Hepatocyte (in vitro differentiated cells): ENCODE measurements at regions not wholly inside any gene's neighbourhood (a gene's known extent, or its start where the extent isn't known, plus 50 kb on each side); places are given as distances from the start of the nearest gene placed in this dataset.

Experiments
- DNase-seq: peaks from one replicate; pipeline ENCODE4 v3.0.0-alpha.2; 2016; ENCODE audit warnings: low spot score
- H2AFZ ChIP-seq: fragments of 200-600 bp; sonication (generic); 2 replicates; pipeline ENCODE4 v1.6.0; 2016; ENCODE audit warnings: antibody characterized with exemption, mild to moderate bottlenecking
- H3K27ac ChIP-seq: fragments of 200-600 bp; sonication (generic); 2 replicates; pipeline ENCODE4 v1.5.1; 2016; ENCODE audit warnings: mild to moderate bottlenecking
- H3K27me3 ChIP-seq: fragments of 200-600 bp; sonication (generic); 2 replicates; pipeline ENCODE4 v1.6.1; 2016
- H3K36me3 ChIP-seq: fragments of 200-600 bp; sonication (generic); replicated peaks from 2 replicates; pipeline ENCODE4 v1.5.1; 2016; ENCODE audit warnings: low read depth; ENCODE audit not compliant: insufficient read depth
- H3K4me1 ChIP-seq: fragments of 200-600 bp; sonication (generic); 2 replicates; pipeline ENCODE4 v1.5.1; 2016; ENCODE audit warnings: mild to moderate bottlenecking, moderate library complexity; ENCODE audit not compliant: insufficient read depth
- H3K4me2 ChIP-seq: fragments of 200-600 bp; sonication (generic); 2 replicates; pipeline ENCODE4 v1.6.0; 2016
- H3K4me3 ChIP-seq: fragments of 200-600 bp; sonication (generic); 2 replicates; pipeline ENCODE4 v1.5.1; 2016; ENCODE audit warnings: mild to moderate bottlenecking
- H3K79me2 ChIP-seq: fragments of 200-600 bp; sonication (generic); 2 replicates; pipeline ENCODE4 v1.6.0; 2017; ENCODE audit warnings: mild to moderate bottlenecking
- H3K9me2 ChIP-seq: fragments of 200-600 bp; sonication (generic); replicated peaks from 2 replicates; pipeline ENCODE4 v1.6.0; 2017; ENCODE audit warnings: mild to moderate bottlenecking; ENCODE audit not compliant: insufficient read depth
- H3K9me3 ChIP-seq: fragments of 200-600 bp; sonication (generic); 2 replicates; pipeline ENCODE4 v1.5.1; 2016; ENCODE audit warnings: low read depth, mild to moderate bottlenecking
- H4K20me1 ChIP-seq: fragments of 200-600 bp; sonication (generic); 2 replicates; pipeline ENCODE4 v1.6.0; 2016; ENCODE audit warnings: mild to moderate bottlenecking; ENCODE audit not compliant: insufficient read depth, poor library complexity, severe bottlenecking
- CTCF ChIP-seq: fragments of 200-600 bp; sonication (generic); IDR thresholded peaks from 2 replicates; pipeline ENCODE4 v1.5.1; 2016; ENCODE audit warnings: antibody characterized with exemption, mild to moderate bottlenecking; ENCODE audit not compliant: poor library complexity
- EZH2 ChIP-seq: fragments of 200-600 bp; sonication (generic); IDR thresholded peaks from 2 replicates; pipeline ENCODE4 v1.6.1; 2016; ENCODE audit warnings: antibody characterized with exemption, mild to moderate bottlenecking, borderline replicate concordance
- EZH2phosphoT487 ChIP-seq: fragments of 200-600 bp; sonication (generic); IDR thresholded peaks from one replicate; pipeline ENCODE4 v1.6.1; 2018; ENCODE audit warnings: antibody characterized with exemption, mild to moderate bottlenecking, low read depth, moderate library complexity; ENCODE audit not compliant: unreplicated experiment, severe bottlenecking
- WGBS: methylation state at CpG from one replicate; pipeline ENCODE4 v1.1.6; 2016; ENCODE audit warnings: low lambda C conversion rate; ENCODE audit errors: missing lambda C conversion rate; 5-methylcytosine and 5-hydroxymethylcytosine counted together

GRCh38 chr14:22395803-22396202 is 193.2 kb downstream of the DAD1 start:
- Histone ChIP-seq H2AFZ (no peak overlapping the region), H3K9me3 (no peaks in the 10 kb centered on the region), H3K9me2 (no peaks in the 10 kb centered on the region), H3K36me3 (no peaks in the 10 kb centered on the region), H4K20me1 (no peaks in the 10 kb centered on the region), H3K4me3 (no peak overlapping the region), H3K27me3 (no peaks in the 10 kb centered on the region), H3K27ac (no peak overlapping the region), H3K4me1 (peaks cover 5% of the 10 kb centered on the region), H3K4me2 (no peak overlapping the region), H3K79me2 (no peaks in the 10 kb centered on the region)
- no peak for DNase-seq
- TF ChIP-seq EZH2 (no peak), EZH2phosphoT487 (no peak), CTCF (no peak)
- WGBS, result 93% methylated on average over 2 of the region's 2 CpGs

- TF ChIP-seq EZH2 (no peak), CTCF (no peak), EZH2phosphoT487 (no peak)
- DNase-seq, result no peak
- Histone ChIP-seq H3K36me3 (no peaks in the 10 kb centered on the region), H3K27ac (no peak overlapping the region), H3K4me2 (no peak overlapping the region), H3K9me3 (no peaks in the 10 kb centered on the region), H2AFZ (no peak overlapping the region), H3K27me3 (no peaks in the 10 kb centered on the region), H3K79me2 (no peaks in the 10 kb centered on the region), H3K4me3 (no peak overlapping the region), H4K20me1 (no peaks in the 10 kb centered on the region), H3K9me2 (no peaks in the 10 kb centered on the region), H3K4me1 (peaks cover 5% of the 10 kb centered on the region)
- 92% methylated on average over 2 of the region's 2 CpGs for WGBS
These were observed 194.4 kb downstream of the DAD1 start for GRCh38 chr14:22394616-22395015.

- H3K27ac ChIP-seq, result no peak overlapping the region
- H3K4me2 ChIP-seq, result no peak overlapping the region
- no peaks in the 10 kb centered on the region for H3K27me3 ChIP-seq
- H3K4me3 ChIP-seq, result no peak overlapping the region
- no peaks in the 10 kb centered on the region for H3K36me3 ChIP-seq
- no peak for TF ChIP-seq EZH2
- no peaks in the 10 kb centered on the region for H3K9me3 ChIP-seq
- no peaks in the 10 kb centered on the region for H3K9me2 ChIP-seq
- 91% methylated on average over 2 of the region's 2 CpGs for WGBS
- DNase-seq, result no peak
- peaks cover 5% of the 10 kb centered on the region for H3K4me1 ChIP-seq
- no peaks in the 10 kb centered on the region for H3K79me2 ChIP-seq
- no peaks in the 10 kb centered on the region for H4K20me1 ChIP-seq
- H2AFZ ChIP-seq, result no peak overlapping the region
These were observed 195.2 kb downstream of the DAD1 start for GRCh38 chr14:22393796-22394195.

GRCh38 chr14:22391908-22392565 is 197.0 kb downstream of the DAD1 start:
- Histone ChIP-seq H3K4me3 (no peak overlapping the region), H3K4me2 (peak overlapping the region; percentile 12), H3K9me3 (no peaks in the 10 kb centered on the region), H4K20me1 (no peaks in the 10 kb centered on the region), H3K79me2 (no peaks in the 10 kb centered on the region), H3K27ac (peak overlapping the region; percentile 69), H3K27me3 (no peaks in the 10 kb centered on the region), H2AFZ (no peak overlapping the region), H3K9me2 (no peaks in the 10 kb centered on the region), H3K4me1 (peaks cover 5% of the 10 kb centered on the region), H3K36me3 (no peaks in the 10 kb centered on the region)
- peak; percentile 78 for DNase-seq
- TF ChIP-seq EZH2phosphoT487, result no peak
- TF ChIP-seq EZH2, result no peak
- TF ChIP-seq CTCF, result peak; percentile 84
- WGBS, result 40% methylated on average over 7 of the region's 7 CpGs
